ENCODE measurements at regions not wholly inside any gene's neighbourhood (a gene's known extent, or its start where the extent isn't known, plus 50 kb on each side); places are given as distances from the start of the nearest gene placed in this dataset.

DNA sequence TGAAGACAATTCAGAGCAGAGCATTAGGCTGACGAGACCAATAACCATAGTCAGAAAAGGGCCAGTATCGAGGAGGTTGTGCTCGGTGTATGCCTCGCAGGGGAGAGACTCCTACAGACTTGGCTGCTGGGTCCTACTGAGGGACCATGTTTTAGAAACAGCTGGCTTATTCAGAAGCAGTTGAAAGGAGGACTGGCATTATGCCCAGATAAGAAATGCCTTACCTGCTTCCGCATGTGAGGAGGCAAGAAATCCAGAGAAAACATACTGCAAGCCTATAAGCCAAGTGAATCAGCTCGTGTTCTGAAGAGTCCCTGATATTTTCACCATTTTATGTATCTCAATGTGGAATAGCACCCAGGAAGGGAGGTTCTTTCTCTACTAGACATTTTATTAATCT, 434.7 kb downstream of the GRB14 start:
- no peak for DNase-seq (ENCODE audit: low read depth in 4 of 4, low spot score in 2 of 4)

DNA sequence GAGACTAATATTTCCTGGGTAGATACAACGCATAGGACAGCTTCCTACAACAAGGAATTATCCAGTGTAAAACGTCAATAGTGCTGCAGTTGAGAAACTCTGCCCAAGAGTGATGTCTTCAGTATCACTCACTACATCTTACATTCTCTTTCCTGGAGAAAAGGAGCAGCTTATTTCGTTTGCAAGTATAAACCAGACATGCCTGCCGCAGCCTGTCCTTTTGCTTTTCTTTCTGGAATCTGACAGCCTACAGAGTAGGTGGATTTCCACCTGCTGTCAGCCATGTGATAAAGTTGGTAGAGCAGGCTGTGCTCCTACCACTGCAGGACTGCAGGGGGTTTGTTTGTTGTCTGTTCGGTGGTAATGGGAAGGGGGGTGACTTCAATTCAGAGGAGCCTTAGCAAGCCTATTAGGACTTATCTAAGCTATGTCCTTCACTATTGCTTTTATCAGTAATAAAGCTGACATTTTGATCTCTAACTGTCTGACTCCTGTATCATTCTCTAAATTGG, 439.1 kb downstream of the GRB14 start:
- no peak for DNase-seq (ENCODE audit: low read depth in 4 of 4, low spot score in 2 of 4)

DNA sequence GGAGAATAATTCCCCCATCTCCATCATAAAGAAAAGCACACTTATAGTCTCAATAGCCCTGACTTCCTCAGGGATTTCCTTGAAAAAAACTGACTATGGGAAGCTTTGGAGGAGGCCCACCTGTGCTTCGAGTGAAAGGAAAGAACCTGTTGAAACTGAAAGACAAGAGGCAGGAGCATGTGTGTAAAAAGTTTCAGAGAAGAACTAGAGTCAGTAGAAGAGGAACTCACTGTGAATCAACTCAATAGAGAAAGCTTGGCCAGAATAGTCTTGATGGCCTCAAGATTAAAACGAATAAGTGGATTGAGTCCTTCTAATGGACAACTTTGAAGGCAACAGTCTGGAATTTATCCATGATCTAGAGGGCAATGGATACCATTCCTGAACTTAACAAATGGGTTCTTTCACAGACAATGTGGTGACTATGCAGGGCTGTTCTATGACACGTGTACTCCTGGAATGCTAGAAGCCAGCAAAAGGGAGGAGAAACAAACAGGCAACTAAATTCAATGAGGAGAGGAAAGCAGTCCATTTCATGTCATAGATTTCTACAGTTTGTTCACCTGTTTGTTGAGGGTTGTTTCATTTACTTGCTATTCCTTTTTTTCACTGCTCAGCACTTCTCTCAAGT, 442.3 kb downstream of the GRB14 start:
- no peak for DNase-seq (ENCODE audit: low read depth in 4 of 4, low spot score in 2 of 4)

DNA sequence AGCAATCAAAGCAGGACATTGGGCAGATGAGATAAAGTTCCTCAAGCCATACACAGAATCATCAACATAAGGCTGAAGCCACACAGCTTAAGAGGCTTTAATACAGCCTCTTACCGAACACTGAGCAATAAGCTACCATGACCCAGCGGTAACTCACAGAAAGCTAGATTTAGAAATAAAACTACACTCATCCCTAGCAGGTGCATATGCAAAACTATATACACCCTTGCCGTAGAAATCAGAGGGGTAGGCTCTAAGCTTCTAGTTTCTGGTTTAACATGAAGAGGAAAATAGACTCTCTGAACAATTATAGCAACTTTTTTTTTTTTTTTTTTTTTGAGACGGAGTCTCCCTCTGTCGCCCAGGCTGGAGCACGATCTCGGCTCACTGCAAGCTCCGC, 428.8 kb upstream of the FIGN start:
- no peak for DNase-seq (ENCODE audit: low read depth in 4 of 4, low spot score in 2 of 4)

DNA sequence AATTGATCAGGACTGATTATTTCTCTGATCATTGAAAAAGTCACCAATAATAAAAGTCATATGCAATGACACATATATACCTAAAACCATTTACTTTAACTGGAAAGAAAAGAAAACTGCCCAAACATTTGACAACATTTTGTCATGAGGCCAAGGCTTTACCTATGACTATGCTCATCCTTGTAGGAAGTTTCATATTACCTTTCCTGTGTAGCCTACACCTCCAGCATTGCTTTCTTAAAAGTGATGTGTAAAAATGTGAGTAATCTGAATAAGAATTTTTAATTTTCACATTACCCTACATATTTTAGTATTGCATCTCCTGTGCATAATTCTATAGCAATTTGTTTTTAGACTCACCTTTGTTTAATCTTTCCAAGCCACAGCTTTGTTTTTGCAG, 419.8 kb upstream of the FIGN start:
- no peak for DNase-seq (ENCODE audit: low read depth in 4 of 4, low spot score in 2 of 4)

DNA sequence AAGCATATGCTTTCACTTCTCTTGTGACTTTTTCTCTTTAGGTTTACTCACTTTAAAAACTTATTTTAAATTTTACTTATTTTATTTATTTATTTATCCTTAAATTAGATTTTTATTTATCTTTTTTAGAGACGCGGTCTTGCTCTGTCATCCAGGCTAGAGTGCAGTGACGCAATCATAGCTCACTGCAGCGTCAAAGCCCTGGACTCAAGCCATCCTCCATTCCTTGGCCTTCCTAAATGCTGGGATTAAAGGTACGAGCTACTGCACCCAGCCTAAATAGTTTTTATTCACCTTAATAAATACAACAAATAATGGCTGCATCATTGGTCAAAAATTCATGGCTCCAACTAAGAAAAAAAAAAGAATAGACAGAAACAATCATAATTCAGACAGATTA, 415.7 kb upstream of the FIGN start:
- DNase-seq (ENCODE audit: low read depth in 4 of 4, low spot score in 2 of 4), result no peak

DNA sequence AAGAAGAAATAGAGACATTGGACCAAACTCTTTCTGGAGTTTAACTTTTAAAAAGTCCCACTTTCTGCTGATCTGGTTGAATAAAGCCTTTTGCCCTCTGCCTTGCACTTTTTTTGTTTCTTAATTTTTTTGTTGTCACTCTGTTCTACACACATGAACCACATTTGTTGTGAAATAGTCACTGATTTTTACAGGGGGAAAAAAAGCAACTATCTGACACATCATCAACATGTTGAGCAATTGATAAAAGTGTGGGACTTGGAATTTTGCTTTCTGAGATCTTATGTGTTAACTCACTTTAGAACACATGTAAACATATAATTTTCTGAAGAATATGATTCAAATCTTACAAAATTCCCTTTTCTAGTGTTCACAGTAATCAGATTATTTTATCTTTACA, 414.8 kb upstream of the FIGN start:
- DNase-seq (ENCODE audit: low read depth in 4 of 4, low spot score in 2 of 4), result no peak

DNA sequence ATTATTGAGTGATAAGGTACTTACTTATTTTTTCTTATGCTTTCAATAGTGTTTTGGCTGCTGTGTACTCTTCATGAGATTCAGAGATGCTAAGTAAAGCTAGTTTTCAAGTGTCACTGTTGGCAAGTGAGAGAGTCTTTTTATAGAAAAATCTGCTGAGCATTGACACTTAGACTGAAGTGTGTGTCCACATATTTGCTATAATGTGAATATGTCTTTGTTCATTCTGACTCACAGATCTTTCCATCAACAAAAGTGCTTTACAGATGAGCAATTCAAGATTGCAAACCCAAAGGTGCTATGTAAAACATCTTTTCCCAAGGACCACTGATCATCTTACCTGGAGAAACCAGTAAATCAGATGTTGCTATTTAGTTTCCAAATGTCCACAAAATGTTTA, 410.6 kb upstream of the FIGN start:
- no peak for DNase-seq (ENCODE audit: low read depth in 4 of 4, low spot score in 2 of 4)

DNA sequence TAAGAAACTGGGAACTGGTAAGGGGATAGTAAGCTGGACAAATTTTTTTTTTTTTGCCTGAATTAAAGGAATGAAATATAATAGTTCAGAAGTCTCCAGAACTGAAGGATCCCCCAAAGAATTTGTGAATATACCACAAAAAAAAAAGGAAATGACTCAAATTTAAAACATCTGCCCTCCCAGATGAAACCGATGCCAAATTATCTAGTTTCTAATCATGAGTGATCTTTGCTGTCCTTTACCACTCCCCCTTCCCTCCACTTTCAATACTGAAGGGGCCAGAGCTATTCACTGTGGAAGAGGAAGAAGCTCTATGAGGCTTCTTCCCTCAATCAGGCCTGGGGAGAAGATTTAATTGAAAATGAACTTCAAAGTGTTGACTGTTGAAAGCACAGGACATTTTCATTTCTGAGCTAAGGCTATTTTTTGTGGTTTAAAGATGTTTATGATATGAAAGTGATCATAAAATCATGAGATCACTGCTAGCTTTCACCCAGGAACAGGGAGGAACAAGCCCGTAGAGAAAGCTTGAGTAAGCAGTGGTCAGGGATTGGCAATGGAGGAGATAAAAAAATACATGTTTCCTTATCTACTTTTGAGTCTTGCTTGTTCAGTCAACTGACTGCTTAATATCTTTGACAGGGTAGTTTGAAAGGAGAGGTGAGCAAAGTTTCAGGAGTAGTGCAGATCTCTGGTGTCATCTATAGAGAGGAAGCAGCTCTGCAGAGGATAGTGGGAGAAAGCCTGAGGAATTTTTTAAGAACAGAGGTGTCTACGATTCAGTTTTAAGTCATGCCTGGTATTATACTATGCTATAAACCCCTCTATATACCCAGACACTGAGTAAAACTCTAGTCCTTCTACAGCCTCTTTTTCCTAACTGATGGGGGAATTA, 409.5 kb upstream of the FIGN start:
- no peak for DNase-seq (ENCODE audit: low read depth in 4 of 4, low spot score in 2 of 4)

DNA sequence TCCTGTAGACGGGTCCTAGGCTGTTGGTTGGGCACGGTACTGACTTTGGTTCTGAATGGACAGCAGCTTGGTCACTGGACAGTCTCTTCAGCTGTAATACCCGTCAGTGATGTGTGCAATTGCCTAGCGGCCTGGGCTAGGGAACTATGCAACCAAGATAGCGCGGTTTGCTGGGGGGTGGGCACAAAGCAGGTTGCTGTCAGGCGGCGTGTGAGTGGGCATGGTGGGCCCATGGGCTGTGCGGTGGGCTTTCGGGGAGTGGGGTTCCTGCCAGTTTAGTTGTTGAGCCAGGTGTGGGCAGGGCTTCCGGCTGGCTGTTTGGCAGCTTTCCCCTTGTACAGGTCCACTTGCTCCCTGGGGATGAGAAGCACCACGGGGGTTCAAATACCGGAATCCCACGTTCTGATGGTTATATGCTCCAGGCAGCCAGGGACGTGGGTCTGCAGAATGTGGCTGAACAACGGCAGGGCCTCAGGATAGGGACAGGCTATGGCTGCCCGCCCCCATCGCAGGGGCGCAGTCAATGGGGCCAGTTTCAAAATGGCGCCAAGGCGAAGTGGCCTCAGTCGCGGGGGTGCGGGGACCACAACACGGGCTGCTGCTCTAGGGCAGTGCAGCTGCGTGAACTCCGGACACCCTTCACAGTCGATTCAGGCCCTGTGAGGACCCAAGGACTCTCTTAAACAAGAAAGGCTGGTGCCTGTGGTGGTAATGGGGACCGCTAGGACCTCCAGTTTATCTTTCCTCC, 407.5 kb upstream of the FIGN start:
- no peak for DNase-seq (ENCODE audit: low read depth in 4 of 4, low spot score in 2 of 4)

DNA sequence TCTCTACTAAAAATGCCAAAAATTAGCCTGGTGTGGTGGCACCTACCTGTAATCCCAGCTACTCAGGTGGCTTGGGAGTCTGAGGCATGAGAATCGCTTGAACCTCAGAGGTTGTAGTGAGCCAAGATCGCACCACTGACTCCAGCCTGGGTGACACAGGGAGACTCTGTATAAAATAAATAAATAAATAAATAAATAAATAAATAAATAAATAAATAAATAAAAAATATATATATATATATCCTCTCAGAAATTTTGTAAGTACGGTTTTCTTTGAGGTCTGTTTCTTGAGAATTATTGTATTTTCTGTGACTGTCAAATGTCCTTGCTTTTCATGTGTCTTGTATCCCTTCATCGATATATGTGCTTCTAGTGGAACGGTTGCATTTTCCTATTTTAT, 406.9 kb upstream of the FIGN start:
- no peak for DNase-seq (ENCODE audit: low read depth in 4 of 4, low spot score in 2 of 4)

DNA sequence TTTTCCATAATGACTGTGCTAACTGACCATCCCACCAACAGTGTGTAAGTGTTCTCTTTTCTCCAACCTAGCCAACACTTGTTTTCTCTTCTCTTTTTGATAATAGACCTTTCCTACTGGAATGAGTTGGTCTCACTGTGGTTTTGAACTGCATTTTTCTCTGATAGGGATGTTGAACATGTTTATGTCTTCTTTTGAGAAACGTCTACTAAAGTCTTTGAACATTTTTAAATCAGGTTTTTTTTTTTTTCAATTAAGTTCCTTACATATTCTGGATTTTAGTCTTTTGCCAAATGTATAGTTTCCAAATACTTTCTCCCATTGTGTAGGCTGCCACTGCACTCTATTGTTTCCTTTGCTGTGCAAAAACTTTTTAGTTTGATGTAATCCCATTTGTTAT, 405.5 kb upstream of the FIGN start:
- DNase-seq (ENCODE audit: low read depth in 4 of 4, low spot score in 2 of 4), result no peak

DNA sequence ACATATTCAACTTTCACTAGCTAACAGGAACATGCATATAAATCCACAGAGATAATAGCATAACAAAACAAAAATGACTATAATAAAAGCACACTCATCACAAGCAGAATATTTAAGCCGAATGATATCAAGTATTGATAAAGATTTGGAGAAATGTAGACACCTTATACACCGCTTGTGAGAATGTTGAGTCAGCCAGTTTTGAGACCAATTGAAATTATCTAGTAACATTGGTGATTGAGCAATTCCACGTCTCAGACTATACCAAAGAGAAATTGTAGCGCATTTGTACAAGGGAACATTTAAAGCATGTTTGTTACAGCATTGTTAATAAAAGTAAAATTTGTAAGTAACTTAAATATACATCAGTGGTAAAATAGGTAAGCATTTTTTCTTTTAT, 402.9 kb upstream of the FIGN start:
- no peak for DNase-seq (ENCODE audit: low read depth in 4 of 4, low spot score in 2 of 4)

DNA sequence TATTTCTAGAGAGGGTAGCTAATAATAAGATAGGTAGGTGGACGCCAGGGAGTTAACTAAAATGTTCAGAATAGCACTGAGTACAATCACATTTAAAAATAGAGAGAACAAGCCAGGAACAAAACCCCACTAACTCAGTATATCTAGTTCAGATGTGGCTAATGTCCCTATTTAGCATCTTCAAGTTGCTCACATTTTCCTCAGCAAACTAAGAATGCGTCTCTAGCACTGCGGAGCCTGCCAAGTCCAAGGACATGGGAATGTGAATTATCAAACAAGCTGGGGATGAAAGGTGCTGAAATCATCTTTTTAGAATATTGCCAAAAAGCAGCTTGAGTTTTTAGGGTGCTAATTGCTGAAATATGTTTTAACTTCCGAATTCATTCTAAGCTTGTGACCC, 398.5 kb upstream of the FIGN start:
- DNase-seq (ENCODE audit: low read depth in 4 of 4, low spot score in 2 of 4), result no peak

DNA sequence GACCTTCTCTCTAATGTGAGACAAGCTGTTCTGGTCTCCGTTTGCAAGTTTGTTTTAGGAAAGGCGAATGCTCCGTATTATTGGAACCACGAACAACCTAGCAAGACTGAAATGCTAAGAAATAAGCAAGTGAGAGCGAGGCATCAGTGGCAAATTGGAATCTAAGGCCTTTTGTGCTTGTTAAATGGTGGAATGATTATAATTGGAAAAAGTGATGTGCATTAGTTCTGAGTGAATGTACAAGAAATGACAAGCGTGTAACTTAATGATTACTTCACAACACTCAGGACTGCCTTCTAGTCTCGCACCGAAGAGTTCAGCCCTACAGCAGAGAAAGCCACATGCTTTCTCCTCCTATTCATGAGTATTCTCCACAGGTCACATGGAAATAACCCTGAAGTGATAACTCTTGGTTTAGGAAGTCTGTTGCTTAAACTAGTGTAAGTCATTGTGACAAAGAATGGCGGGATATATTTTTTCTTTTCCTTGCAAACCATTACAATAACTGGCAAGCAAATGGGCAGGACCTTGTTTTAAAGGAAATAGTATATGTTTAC, 392.2 kb upstream of the FIGN start:
- DNase-seq (ENCODE audit: low read depth in 4 of 4, low spot score in 2 of 4), result peak in 2 of 4 donors; percentile 3

DNA sequence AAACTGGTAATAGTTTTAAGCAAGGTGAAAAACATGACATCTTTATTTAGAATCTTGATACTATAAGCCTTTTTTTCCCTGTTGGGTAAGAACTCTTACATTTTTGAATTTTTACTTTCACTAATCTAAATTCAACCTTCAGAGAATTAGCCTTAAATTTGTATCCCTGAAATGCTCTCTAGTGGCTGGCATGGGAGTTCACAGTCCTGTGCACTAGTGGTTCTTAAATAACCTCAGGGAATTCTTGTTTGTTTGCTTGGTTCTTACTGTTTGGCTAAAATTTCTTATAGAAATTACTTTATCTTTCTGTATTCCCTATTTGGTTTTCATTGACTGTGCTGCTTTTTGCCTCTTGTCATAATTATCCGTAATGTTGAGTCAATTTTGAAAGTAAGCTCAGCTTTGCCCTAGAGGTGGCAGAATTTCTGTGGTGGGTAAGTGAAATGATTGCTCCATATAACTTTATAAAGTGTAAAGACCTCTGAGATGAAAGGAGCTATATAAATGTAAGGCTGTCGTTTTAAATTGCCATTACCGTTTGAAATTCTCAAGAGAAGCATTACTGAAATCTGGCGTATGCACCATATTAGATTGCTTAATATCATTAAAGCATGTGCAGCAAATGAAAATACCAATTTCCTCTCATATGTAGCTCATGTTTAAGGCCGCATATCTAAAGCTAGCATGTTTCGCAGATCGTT, 391.3 kb upstream of the FIGN start:
- peak in 1 of 4 donors; percentile 6 for DNase-seq (ENCODE audit: low read depth in 4 of 4, low spot score in 2 of 4)

DNA sequence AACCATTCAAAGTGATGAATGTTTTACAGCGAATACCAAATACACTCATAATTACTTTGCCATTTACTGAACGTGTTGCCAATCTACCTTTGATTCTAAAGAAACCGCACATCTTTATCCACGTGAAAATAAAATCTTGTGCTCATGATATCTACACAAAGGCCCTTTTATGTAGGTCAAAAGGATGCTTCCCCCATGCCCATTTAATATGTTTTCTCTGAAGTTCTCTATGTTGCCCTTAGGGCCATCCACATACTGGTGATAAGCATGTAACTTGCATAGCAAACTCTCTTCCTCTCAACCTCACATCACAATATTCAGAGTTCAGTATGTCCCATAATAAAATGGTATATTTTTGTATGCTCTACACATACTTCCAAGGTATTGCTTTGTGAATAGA, 380.0 kb upstream of the FIGN start:
- no peak for DNase-seq (ENCODE audit: low read depth in 4 of 4, low spot score in 2 of 4)

DNA sequence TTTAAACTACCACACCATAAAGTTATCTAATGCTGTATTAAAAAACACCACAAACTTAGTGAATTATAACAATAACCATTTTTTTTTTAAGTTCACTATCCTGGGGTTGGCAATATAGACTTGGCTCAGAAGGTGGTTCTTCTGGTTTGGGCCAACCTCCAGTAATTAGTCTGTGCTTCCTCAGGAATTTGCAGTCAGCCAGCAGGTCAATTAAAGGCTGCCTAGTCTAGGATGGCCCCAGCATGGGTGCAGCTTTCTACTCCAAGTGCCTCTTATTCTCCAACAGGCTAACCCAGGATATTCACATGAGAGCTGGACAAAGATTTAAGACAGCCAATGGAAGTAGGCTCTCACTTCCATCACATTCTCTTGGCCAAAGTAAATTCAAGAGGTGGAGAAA, 379.1 kb upstream of the FIGN start:
- no peak for DNase-seq (ENCODE audit: low read depth in 4 of 4, low spot score in 2 of 4)

DNA sequence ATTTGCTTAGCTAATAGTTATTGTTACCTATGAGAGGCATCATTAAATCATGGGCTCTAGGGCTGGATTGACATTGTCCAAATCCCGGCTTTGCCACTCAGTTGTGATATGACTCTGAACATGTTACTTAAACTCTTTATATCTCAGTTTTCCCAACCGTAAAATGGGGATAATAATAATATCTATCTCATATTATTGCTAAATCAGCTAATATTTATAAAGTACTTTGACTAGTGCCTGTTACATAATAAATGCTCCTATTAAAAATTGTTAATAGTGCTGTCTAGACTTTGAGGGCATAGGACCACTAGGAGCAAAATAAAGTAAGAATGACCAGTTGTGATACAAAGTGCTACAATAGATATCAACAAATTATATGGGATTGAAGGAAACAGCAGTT, 376.3 kb upstream of the FIGN start:
- no peak for DNase-seq (ENCODE audit: low read depth in 4 of 4, low spot score in 2 of 4)

DNA sequence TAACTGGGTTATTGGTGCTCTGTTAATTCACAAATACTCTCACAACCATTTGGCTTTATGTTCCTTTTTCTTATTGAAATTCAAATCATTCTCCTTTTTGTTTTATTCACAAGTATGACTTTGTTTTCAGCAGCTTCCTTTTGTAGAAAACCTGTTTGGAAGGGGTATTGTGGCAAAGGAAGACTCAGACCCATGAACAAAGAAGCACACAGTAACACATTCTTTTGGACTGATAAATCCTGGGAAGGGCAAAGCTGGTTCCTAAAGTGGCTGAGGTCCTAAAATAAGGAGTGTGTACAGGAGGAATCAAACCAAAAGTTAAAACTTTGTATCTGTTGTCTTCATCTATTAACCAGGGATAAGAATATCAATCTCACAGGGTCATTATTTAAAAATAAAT, 374.7 kb upstream of the FIGN start:
- no peak for DNase-seq (ENCODE audit: low read depth in 4 of 4, low spot score in 2 of 4)

DNA sequence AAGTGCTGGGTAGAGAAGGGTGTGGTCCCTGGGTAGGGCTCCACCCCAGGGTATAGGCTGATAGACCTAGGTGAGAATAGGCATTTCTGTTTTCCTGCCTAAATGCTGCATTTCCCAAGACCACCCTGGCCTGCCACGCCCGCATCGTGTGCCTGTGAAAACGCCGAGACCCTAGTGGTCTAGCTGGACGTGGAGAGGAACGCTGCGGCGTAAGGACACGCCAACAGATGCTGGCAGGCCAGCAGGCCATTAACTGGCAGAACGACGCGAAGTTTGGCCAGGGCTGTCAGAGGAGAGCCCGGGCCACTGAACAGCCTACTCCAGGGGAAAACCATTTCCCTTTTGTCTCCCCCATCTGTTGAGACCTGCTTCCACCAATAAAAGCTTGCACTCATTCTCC, 373.2 kb upstream of the FIGN start:
- DNase-seq (ENCODE audit: low read depth in 4 of 4, low spot score in 2 of 4), result no peak

All from left renal cortex interstitium (tissue), 4 donors.